Right kidney (tissue), 1 donor: ENCODE measurements at regions not wholly inside any gene's neighbourhood (a gene's known extent, or its start where the extent isn't known, plus 50 kb on each side); places are given as distances from the start of the nearest gene placed in this dataset.
"Not testable (repeated sequence)": the region's sequence is repeated elsewhere in the genome, so short reads cannot be mapped to it uniquely, and the experiment has no call there.

ENCODE experiments used
- DNase-seq: peaks from one replicate; pipeline ENCODE4 v3.0.0-alpha.2; 2016

DNA sequence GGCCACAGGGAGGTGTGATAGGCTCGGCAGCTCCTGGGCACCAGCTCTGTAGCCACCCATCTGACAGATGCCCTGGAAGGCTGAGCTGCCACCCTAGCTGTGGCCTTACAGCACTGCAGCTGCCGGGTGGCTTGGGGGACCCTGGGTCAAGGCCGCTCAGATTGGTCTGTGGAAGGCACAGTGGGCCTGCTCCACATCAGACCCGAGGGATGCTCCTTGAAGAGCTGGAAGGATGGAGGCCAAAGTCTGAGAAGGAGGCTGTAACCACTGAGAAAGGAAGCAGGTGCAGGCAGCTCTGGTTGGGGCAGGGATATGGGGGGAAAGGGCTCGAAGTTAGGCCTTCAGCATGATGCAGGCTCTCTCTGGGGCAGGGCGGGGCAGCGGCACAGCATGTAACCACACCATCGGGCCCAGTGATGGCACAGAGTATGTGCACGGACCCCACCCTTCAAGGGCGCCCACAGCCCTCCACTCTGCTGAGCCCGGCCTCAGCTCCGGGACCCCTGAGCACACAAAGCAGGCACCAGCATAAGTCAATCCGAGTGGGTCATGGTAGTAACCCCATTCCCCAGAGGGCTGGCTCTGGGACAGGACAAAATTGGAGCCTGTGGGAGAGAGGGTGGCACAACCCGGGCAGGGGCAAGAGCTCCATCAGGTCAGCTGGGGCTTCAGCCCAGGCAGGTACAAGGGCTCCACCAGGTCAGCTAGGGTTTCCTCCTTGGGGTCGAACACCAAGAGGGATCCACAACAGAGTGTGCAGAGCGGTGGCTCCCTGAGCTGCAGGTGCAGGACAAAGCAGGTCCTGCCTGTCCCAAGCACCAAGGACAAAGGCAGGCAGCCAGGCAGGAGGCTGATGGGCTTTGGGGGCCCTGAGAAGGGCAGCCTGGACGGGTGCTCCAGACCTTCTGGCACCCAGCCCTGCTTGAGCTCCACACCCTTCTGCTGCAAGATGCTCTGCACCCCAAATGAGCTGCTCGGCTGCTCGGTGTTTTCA, 1511.1 kb downstream of the BRD1 start:
- no peak for DNase-seq

DNA sequence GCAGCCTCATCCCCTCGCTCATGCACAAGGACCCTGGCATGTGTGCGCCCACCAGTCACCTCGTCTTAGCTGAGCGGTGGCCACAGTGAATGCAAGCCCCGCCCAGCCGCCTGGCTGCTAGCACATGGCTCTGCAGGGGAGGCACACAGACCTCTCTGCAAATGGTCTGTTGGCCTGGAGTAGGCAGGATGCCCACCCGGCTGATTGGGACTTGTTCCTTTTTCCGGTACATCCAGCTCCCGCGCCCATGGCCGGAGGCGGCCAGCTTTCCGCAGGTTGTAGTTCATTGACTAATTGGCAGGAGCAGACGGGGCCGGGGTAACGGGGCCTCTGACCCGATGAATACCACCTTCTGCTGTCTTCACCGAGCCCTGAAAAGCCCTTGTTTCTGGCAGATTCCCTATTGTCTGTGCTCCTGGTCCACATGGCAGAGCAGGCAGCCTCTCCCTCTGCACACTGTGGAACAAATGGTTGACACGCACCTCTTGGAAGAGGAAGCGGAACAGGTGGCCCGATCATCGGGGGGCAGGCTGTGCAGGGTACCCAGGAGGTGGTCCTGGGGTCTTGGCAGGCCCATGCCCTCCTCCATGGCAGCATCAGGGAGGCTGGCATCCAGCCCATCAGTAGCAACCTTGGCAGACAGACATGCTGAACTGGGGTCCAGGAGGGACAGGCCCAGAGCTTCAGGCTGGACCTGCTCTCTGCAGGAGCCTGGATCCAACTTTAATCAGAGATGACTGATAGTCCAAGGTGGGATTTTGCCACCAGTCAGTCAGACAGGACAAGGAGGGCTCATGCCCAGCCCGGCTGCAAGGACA, 1512.0 kb downstream of the BRD1 start:
- no peak for DNase-seq

DNA sequence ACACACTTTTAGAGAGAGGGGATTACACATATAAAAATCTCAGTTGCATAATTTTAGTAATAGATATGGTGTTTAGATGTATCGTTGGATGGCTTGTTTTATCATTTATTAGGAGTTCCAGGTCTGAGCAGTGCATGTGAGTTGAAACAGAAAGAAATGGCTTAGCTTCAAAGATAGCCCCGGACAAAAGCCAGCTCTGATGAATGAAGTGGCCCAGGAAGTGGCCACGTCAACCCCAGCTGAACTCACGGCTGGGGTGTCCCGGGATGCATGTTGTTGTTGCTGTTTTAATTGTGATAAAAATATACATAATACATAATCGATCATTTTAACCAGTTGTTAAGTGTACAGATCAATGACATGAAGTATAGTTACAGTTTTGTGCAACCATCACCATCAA, 1513.6 kb downstream of the BRD1 start:
- DNase-seq, result no peak

DNA sequence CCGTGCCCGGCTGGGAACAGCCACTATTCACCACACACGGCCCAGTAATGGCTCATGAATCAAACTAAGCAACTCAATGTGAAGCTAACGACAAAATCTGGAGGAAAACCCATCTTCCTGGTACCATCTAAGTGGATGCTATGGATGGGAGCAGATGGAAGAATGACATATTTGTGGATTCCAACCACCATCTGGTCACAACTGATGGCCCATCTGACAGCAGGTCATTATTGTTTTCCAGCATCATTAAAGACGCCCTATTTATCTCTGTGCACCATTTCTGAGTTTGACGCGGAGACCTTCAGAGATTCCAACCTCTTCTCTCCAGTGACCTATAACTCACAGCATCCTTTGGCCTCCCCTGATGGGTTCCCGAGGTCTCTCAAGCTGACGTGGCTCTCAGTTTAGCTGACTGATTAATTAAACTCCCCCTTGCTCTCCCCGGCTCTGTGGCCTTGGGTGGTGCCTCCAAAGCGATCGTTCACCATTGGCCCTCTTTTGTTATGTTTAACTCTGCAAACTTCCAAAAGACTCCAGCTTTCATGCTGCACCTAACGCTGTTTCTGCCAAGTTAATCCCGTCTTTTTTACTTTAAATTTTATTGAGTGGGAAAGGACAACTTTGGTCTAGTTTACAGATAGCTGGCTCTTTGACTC, 1514.4 kb downstream of the BRD1 start:
- no peak for DNase-seq

DNA sequence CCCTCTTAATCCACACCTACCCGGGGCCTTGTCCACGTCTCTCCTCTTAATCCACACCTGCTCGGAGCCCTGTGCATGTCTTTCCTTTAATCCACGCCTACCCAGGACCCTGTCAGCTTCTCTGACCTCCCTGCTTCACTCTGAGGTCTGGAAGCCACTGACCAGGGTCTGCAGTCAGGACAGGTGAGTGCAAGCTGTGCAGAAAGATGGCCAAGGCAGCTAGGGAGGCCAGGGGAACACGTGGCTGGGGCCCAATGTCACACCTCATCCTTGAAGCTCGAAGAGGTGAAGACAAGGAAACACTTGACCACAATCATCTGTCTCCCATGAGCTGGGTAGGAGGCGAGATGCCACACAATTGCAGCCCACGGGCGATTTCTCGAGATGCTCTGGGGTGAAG, 1516.9 kb downstream of the BRD1 start:
- no peak for DNase-seq

DNA sequence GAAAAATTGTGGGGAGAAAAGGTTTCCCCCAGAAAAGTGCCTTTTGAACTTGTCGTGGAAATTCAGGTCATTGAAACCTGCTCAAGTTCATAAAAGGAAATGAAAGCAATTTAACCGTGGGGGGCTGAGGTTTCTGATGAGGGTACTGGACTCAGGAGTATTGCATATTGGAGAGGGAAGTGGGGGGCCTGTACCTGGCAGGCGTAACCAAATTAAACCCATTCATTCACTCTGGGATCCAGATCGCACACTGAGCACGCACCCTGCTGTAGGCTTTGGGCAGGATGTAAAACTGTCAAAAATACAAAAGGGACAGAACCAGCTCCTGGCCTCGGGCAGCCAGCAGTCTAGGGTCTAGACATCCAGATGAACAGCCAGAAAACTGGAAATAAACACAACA, 1517.4 kb downstream of the BRD1 start:
- DNase-seq, result no peak

DNA sequence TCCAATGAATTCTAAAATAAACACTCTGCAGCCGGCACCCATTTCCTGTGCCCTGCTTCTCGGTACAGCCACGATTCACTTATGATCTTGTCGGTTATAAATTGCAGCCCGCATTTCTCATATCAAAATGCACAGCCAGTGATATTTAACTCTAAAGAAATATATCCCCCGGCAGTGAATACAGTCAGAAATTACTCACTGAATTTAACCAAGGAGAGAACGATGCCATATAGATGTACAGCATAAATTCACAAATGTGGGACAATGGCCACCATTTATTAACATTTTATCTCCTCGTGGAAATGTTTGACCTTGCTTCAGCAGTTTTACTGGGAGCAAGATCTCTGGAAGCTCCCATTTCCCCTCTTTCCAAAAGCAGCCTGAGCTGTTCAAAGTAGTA, 1517.8 kb downstream of the BRD1 start:
- no peak for DNase-seq

DNA sequence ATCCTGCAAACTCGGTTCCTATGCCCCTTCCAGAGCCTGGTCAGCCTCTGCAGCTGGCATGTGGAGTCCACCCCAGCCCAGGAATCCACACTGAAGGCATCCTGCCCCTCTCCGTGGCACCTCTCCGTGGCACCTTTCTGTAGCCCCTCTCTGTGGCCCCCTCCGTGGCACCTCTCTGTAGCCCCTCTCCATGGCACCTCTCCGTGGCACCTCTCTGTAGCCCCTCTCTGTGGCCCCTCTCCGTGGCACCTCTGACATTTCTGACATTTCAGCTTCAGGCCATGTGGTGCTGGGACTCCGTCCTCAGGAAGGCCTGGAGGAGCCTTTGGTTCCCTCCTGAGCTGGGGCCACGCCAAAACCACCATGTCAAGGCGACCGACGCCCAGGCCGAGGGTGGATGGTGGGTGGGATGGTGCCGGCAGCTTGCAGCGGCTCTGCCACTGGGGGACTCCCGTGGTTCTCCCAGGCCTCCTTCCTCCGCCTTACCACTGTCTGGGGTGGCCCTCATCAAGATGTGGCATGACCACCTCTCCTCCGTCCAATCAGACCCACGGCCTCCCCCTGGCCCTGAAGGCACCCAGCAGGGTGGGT, 1518.5 kb downstream of the BRD1 start:
- DNase-seq, result no peak

DNA sequence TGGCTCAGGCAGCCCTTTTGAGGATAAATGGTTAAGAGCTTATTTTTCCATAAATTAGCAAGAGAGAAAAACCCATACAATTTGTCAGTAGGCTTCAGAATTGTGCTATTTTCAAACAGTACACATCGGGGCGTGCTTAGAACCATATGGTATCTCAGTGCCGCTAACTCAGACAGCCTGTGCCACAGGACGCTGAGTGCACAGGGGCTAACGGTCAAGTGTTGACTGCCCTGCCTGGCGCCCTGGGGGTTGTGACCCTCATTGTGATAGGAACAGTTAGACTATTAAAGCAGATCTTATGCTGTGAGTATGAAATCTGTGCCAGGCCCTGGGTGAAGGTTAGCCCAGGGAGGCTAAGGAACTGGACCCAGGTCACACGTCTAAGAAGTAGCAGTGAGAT, 1519.7 kb downstream of the BRD1 start:
- DNase-seq, result no peak

DNA sequence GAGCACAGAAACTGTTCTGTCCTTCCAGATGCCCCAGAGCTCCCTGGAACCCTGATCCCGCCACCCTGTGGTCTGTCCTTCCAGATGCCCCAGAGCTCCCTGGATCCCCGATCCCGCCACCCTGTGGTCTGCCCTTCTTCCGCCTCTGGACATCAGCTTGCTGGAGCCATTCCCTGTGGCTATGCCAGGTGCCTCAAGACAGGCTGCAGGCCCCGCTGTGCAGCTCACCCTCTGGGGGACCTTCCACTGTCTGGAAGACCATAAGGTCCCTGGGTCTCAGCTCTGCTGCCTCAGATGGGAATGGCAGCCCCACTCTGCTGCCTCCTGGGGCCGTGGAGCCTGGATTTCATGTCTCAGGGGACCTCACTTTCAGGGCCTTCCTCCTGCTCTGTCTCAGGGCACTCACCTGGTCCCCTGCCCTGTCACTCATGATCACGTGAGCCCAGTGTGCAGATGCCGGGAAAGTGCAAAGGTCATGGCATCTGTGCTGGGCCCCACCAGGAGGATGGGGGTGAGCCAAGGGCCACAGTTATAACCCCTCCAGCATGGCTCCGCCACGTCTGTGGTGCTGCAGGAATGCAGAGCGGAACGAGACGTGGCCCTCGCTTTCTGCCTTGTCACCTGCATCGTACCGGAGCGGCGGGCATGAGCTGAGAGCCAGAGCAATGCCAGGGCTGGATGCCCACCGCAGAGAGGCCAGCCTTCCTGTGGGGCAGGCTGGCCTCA, 1520.7 kb downstream of the BRD1 start:
- DNase-seq, result no peak

DNA sequence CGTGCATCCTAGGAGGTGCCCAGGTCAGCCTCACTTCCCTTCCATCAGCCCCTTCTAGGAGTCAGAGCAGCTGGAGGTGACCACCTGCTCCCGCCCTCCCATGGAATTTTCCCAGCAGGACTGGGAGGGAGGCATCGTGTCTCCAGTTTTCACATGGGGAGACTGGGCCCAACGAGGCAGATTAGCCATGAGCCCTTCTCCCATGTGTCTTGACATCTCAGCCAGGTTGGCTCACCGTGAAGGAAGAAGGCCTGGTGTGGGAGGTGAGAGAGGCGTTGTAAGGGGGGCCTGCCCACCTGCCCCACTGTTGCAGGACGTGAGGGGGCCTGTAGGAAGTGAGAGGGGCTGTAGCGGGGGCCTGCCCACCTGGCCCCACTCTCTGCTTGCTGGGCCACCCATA, 1521.4 kb downstream of the BRD1 start:
- DNase-seq, result no peak

DNA sequence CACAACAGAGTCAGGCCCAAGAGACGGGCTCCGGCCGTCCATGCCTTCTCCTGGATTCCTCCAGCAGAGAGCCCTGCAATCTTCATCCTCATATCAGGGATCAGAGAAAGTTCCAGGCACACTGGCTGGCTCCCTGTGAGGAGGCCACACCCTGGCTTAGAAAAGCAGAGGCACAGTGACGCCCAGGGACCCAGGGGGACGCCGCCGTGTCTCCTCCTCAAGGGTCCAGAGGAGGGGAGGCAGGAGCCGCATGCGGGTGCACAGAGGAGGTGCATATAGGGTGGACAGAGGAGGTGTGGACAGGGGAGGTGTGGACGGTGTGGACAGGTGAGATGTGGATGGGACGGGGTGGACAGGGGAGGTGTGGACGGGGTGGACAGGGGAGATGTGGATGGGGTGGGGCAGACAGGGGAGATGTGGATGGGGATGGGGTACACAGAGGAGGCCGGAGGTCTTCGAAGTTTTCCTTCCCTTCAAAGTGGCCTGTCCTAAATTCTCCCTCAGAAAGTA, 1521.9 kb downstream of the BRD1 start:
- DNase-seq, result no peak

DNA sequence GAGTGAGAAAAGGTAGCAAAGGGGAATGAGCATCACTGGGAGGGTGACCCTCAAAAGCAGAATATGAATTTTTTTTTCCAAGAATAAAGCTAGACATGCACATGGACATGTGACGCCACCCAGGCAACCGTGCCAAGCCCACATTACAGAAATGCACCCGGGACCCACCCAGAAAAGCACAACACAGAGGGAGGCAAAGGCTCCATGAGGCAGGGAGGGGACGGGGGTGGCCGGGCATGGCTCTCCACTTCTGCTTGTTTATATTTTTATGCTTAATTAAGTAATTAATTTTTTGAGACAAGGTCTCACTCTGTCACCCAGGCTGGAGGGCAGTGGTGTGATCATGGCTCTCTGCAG, 1524.3 kb downstream of the BRD1 start:
- DNase-seq, result no peak

DNA sequence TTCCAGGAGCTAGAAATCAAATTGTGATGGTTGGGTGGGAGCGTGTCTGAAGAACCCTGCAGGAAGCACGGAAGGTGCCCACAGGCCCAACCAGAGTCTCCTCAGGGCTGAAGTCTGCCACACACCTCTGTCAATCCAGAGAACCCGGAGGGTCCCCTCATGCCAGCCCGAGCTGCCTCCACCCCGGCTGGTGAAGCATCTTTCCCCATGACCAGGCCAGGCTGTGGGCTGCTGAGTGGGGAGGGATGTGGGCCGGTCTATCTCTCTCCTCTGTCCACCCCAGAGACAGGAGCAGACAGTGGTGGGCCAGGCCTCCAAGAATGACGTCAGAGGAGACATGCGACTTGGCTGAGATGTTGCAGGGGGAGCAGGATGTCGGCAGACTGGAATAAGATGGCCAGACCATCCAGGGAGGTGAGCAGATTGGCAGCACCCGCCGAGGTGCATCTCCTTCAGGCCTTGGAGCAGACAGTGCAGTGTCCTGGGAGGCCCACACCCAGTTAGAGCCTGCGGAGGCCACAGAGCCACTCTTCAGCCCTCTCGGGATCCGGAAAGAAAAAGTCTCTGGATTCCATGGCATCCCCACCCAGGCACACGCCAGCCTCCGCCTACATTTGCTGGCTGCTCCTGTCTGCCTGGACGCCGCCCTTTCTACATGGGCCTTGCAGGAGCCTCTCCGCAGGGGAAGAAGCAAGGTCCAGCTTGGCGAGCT, 1524.9 kb downstream of the BRD1 start:
- DNase-seq, result no peak

DNA sequence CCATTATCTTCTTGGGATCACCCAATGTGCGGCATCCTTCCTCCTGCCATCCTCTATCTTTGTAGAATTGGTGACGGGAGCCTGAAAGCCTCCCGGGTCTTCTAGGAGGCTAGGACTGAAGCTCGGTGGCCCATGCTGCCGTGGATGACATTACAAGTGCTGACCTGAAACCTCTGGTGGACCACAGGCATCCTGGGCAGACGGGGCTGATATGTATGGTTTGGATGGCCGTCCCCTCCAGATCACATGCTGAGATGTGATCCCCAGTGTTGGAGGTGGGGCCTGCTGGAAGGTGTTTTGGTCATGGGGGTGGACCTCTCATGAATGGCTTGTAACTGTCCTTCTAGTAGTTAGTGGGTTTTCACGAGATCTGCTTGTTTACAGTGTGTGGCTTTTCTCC, 1525.8 kb downstream of the BRD1 start:
- no peak for DNase-seq

DNA sequence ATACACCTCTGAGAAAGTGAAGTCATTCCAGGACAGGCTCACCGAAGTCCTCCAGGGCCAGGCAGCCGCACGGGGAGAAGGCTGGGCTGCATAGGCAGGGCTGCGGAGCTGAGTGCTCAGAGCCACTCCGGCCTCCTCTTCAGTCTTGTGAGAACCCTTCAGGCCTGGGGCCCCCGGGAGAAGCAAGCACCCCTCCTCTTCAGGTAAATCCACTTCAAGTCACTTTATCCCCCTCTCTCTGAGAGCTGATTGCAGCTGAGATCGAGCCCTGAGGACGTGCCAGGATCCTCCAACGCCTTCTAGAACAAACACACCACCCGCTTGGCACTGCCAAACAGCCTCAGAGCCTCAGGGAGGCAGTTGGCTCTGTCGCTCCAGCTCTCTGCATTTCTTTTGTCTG, 1526.3 kb downstream of the BRD1 start:
- DNase-seq, result no peak

DNA sequence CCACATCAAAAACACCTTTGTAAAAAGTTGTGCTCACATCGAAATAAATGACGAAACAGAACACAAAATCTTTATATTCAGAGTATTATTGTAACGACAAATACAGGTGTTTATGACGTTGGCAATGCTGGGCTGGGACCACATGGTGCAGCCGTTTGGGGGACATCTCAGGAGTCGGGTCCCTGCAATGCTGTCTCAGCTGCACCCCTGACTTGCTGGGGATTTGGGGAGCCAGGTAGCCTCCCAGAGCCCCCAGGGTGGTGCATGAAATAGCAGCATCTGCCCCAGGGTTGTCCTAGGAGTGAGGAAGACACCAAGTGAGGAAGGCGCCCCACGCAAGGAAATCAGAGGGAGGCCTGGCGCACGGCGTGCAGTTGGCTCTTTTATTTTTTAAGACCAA, 1526.8 kb downstream of the BRD1 start:
- DNase-seq, result no peak

DNA sequence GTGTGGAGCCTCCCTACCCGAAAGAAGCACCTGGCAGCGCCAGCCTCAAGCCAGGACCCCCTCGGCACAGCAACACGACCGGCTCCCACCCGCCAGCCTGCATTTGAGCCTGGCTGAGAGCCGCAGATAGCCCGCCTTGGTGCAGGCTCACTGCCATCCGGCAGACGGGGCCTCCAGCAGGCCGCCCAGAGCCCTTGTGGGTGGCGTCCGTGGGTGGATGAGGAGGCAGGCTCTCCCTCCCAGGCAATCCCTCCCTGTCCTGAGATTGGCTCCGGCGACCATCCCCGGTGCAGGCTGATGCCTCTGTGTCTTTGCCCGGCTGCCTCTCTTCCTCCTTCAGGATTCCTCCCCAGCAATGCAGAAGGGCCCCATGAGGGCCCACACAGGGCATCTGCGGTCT, 1527.9 kb downstream of the BRD1 start:
- DNase-seq, result no peak

DNA sequence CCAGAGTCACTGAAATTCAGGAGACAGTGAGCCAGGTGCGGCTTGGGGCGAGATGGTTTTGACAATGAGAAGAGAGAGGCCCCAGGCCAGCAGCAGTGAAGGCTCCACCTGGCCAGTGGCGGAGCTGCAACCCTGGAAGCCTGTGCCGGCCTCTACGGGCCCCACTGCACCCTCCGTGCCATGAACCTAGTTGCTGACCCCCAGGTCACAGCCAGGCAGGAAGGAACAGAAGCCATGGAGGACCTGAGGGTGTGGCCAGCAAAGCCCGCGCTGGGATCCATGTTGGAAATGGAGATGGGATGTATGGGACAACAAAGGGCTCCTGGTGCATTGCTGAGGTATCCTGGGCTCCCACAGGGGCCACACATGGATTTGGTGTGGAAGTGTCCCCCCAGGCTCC, 1528.5 kb downstream of the BRD1 start:
- no peak for DNase-seq

DNA sequence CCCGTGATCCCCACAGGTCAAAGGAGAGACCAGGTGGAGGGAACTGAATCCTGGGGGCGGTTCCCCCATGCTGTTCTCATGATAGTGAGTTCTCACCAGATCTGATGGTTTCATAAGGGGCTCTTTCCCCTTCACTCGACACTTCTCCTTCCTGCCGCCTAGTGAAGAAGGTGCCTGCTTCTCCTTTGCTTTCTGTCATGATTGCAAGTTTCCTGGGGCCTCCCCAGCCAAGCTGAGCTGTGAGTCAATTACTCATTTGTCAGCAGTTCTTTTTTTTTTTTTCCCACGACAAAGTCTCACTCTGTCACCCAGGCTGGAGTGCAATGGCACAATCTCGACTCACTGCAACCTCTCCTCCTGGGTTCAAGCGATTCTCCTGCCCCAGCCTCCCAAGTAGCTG, 1530.4 kb downstream of the BRD1 start:
- DNase-seq, result no peak

DNA sequence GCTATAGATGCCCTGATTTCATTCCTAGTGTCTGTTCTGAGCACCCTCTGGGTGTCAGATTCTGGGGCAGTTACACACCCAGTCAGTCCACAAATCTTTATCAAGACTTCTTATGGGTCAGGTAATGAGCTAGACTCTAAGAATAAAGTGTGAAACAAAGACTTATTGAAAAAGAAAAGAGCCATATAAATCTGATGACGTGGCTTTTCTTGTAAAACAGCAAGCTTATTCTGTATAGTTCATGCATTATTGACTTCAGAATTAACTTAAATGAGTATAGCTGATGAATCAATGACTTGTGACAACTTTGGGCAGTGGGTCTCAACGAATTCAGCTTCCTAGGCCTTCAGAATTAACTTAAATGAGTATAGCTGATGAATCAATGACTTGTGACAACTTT, 1527.5 kb downstream of the TBC1D22A start:
- not testable (repeated sequence) for DNase-seq
